ENCODE measurements at regions not wholly inside any gene's neighbourhood (a gene's known extent, or its start where the extent isn't known, plus 50 kb on each side); places are given as distances from the start of the nearest gene placed in this dataset.

DNA sequence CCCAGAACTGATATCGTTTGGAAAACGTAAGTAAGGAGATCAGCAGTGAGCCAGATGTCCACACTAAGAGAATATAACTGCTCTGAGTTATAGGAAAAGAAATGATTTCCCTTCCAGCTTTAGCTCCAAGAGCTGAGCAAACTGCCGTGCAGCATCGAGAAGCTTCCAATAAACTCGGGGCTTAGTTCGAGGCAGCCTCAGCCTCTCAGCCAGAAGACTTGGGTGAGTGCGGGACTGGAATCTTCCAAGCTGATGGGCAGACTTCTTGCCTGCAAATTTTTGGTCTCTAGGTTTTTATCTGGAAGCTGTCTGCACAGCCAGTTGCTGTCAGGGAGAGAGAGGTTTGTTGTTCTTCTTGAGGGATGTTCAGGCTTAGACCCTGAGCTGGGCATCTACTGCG is 196.1 kb downstream of the PHETA1 start:
- Mint-ChIP-seq H3K4me3 (no peak overlapping the region), H3K27me3 (ENCODE audit: low read depth) (peaks cover 3% of the 10 kb centered on the region), H3K9me3 (no peaks in the 10 kb centered on the region), H3K27ac (ENCODE audit: unreplicated experiment) (peak overlapping the region; percentile 14), H3K36me3 (ENCODE audit: low read depth) (no peaks in the 10 kb centered on the region), H3K4me1 (peaks cover 12% of the 10 kb centered on the region)
- no peak for DNase-seq (ENCODE audit: low read depth, low spot score)
- TF ChIP-seq, protein P1, sequence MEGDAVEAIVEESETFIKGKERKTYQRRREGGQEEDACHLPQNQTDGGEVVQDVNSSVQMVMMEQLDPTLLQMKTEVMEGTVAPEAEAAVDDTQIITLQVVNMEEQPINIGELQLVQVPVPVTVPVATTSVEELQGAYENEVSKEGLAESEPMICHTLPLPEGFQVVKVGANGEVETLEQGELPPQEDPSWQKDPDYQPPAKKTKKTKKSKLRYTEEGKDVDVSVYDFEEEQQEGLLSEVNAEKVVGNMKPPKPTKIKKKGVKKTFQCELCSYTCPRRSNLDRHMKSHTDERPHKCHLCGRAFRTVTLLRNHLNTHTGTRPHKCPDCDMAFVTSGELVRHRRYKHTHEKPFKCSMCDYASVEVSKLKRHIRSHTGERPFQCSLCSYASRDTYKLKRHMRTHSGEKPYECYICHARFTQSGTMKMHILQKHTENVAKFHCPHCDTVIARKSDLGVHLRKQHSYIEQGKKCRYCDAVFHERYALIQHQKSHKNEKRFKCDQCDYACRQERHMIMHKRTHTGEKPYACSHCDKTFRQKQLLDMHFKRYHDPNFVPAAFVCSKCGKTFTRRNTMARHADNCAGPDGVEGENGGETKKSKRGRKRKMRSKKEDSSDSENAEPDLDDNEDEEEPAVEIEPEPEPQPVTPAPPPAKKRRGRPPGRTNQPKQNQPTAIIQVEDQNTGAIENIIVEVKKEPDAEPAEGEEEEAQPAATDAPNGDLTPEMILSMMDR (conservative IDR thresholded peaks at IDR 0.05) = no peak

GRCh38 chr12:111171832-111172231 is 197.1 kb downstream of the PHETA1 start:
- Mint-ChIP-seq H3K36me3 (ENCODE audit: low read depth) (no peaks in the 10 kb centered on the region), H3K9me3 (no peaks in the 10 kb centered on the region), H3K4me1 (peaks cover 12% of the 10 kb centered on the region), H3K27ac (ENCODE audit: unreplicated experiment) (no peak overlapping the region), H3K4me3 (no peak overlapping the region), H3K27me3 (ENCODE audit: low read depth) (peaks cover 6% of the 10 kb centered on the region)
- DNase-seq (ENCODE audit: low read depth, low spot score) = no peak
- TF ChIP-seq, protein P1 (conservative IDR thresholded peaks at IDR 0.05) = no peak

DNA sequence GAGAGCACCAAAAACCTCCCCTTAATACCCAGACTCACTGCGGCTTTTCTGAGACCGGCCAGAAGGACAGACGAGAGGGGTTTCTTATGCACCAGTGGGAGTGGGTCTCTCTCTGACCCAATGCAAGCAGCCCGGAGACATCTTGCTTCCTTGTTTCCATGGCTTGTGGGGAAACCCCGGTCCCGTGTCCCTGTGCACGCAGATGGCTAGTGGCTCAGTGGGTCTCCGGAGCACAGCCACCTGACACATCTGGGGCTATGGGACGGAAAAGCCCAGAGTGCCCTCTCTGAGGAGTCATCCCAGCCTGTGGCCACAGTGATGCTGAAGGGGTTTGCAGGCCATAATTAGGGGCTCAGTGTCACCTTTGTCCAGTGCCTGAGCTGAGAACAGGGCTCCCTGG is 197.6 kb downstream of the PHETA1 start:
- H3K27me3 Mint-ChIP-seq (ENCODE audit: low read depth) = peaks cover 6% of the 10 kb centered on the region
- no peak overlapping the region for H3K27ac Mint-ChIP-seq (ENCODE audit: unreplicated experiment)
- H3K36me3 Mint-ChIP-seq (ENCODE audit: low read depth) = no peaks in the 10 kb centered on the region
- H3K9me3 Mint-ChIP-seq = no peaks in the 10 kb centered on the region
- H3K4me3 Mint-ChIP-seq = no peak overlapping the region
- peaks cover 12% of the 10 kb centered on the region for H3K4me1 Mint-ChIP-seq
- TF ChIP-seq, protein P1 (conservative IDR thresholded peaks at IDR 0.05) = no peak
- no peak for DNase-seq (ENCODE audit: low read depth, low spot score)

DNA sequence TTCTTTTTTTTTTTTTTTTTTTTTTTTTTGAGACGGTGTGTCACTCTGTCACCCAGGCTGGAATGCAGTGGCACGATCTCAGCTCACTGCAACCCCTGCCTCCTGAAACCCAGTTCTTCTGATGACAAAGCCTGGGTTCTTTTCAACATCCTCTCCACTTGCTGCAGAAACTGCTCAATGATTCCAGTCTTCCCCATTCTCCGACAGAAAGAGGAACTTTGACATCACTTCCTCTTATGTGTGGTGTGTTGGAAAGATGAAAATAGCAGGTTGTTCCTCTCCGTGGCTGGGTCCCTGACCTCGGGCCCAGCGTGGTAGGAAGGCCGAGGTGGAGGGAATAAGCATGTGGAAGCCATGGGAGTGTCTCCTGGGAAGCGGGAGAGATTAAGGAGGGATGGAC is 198.4 kb downstream of the PHETA1 start:
- Mint-ChIP-seq H3K4me3 (no peak overlapping the region), H3K36me3 (ENCODE audit: low read depth) (no peaks in the 10 kb centered on the region), H3K27me3 (ENCODE audit: low read depth) (peaks cover 6% of the 10 kb centered on the region), H3K27ac (ENCODE audit: unreplicated experiment) (no peak overlapping the region), H3K4me1 (peaks cover 8% of the 10 kb centered on the region), H3K9me3 (no peaks in the 10 kb centered on the region)
- TF ChIP-seq, protein P1 (conservative IDR thresholded peaks at IDR 0.05) = no peak
- no peak for DNase-seq (ENCODE audit: low read depth, low spot score)

DNA sequence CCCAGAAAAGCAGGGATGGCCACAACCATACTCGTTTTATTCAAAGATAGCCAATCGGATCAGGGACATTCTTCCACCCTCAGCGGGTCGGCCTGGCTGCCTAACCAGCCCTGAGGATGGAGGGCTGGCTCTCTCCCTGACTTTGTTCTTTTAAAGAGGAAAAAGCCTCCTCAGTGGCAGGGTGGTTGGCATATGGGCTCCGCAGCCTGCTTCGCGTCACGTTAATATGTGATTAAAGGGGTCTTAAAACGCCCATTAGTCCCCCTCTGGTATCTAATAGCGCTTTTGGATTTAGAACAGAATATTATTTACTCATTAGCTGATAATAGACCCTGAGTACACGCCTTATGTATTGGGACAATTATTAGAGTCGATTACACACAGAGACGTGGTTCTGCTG is 199.4 kb downstream of the PHETA1 start:
- Mint-ChIP-seq H3K27me3 (ENCODE audit: low read depth) (peaks cover 6% of the 10 kb centered on the region), H3K9me3 (no peaks in the 10 kb centered on the region), H3K4me1 (no peaks in the 10 kb centered on the region), H3K36me3 (ENCODE audit: low read depth) (no peaks in the 10 kb centered on the region), H3K27ac (ENCODE audit: unreplicated experiment) (no peak overlapping the region), H3K4me3 (no peak overlapping the region)
- TF ChIP-seq, protein P1 (conservative IDR thresholded peaks at IDR 0.05) = no peak
- no peak for DNase-seq (ENCODE audit: low read depth, low spot score)

GRCh38 chr12:111169032-111169431 is 199.9 kb downstream of the PHETA1 start:
- Mint-ChIP-seq H3K4me3 (no peak overlapping the region), H3K27me3 (ENCODE audit: low read depth) (peaks cover 6% of the 10 kb centered on the region), H3K4me1 (no peaks in the 10 kb centered on the region), H3K9me3 (no peaks in the 10 kb centered on the region), H3K27ac (ENCODE audit: unreplicated experiment) (no peak overlapping the region), H3K36me3 (ENCODE audit: low read depth) (no peaks in the 10 kb centered on the region)
- TF ChIP-seq, protein P1 (conservative IDR thresholded peaks at IDR 0.05) = no peak
- no peak for DNase-seq (ENCODE audit: low read depth, low spot score)

Measured in neural crest cell (in vitro differentiated cells).